ENCODE measurements at regions not wholly inside any gene's neighbourhood (a gene's known extent, or its start where the extent isn't known, plus 50 kb on each side); places are given as distances from the start of the nearest gene placed in this dataset.

GRCh38 chr11:25319127-25319526 is 822.3 kb downstream of the LUZP2 start:
- TF ChIP-seq JUN (IDR thresholded peaks at IDR 0.05) = no peak
- no peak for TF ChIP-seq BCL3 (IDR thresholded peaks at IDR 0.05)
- TF ChIP-seq, protein P1, sequence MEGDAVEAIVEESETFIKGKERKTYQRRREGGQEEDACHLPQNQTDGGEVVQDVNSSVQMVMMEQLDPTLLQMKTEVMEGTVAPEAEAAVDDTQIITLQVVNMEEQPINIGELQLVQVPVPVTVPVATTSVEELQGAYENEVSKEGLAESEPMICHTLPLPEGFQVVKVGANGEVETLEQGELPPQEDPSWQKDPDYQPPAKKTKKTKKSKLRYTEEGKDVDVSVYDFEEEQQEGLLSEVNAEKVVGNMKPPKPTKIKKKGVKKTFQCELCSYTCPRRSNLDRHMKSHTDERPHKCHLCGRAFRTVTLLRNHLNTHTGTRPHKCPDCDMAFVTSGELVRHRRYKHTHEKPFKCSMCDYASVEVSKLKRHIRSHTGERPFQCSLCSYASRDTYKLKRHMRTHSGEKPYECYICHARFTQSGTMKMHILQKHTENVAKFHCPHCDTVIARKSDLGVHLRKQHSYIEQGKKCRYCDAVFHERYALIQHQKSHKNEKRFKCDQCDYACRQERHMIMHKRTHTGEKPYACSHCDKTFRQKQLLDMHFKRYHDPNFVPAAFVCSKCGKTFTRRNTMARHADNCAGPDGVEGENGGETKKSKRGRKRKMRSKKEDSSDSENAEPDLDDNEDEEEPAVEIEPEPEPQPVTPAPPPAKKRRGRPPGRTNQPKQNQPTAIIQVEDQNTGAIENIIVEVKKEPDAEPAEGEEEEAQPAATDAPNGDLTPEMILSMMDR (IDR thresholded peaks at IDR 0.05) = no peak
- TF ChIP-seq NFE2L2 (conservative IDR thresholded peaks at IDR 0.05; ENCODE audit: low read length) = no peak
- TF ChIP-seq CBX8 (IDR thresholded peaks at IDR 0.05) = no peak
- TF ChIP-seq SMC3 (IDR thresholded peaks at IDR 0.05) = no peak
- no peak for TF ChIP-seq POLR2A (IDR thresholded peaks at IDR 0.05; ENCODE audit: low read length)

All from A549 (cell line).